HEK293 (cell line): ENCODE measurements at regions not wholly inside any gene's neighbourhood (a gene's known extent, or its start where the extent isn't known, plus 50 kb on each side); places are given as distances from the start of the nearest gene placed in this dataset.

Source experiments
- CTCF ChIA-PET: fragments of 350-600 bp; formaldehyde crosslinking; extraction: SDS; loops from one replicate; lab custom pipeline; 2021; ENCODE audit warnings: antibody characterized with exemption; lab: Yijun Ruan, JAX
- POLR2A ChIA-PET: fragments of 300-600 bp; formaldehyde crosslinking; extraction: SDS; loops from one replicate; lab custom pipeline; 2020; ENCODE audit warnings: antibody characterized with exemption, inconsistent platforms; lab: Yijun Ruan, JAX
- H3K27ac ChIP-seq: fragments of 200-500 bp; sonication (Bioruptor generic); 2 replicates; pipeline ENCODE4 v1.5.1; 2014; ENCODE audit warnings: low read depth, low read length, control low read depth, inconsistent platforms; ENCODE audit errors: extremely low read depth
- H3K36me3 ChIP-seq, 2 experiments: fragments of 200-500 bp in 1 of 2; sonication (Bioruptor generic) in 1 of 2; 1 replicate in 1 of 2; 2 replicates in 1 of 2; pipeline ENCODE4 v1.5.1; 2014 to 2017; ENCODE audit warnings: inconsistent platforms in 2 of 2, low read length in 2 of 2; ENCODE audit not compliant: control insufficient read depth in 2 of 2, insufficient read depth in 1 of 2
- H3K4me1 ChIP-seq: fragments of 200-500 bp; sonication (Bioruptor generic); 2 replicates; pipeline ENCODE4 v1.5.1; 2014; ENCODE audit warnings: mild to moderate bottlenecking, low read length, inconsistent platforms; ENCODE audit not compliant: control insufficient read depth, insufficient read depth
- H3K4me3 ChIP-seq: 2 replicates; pipeline ENCODE4 v1.5.1; 2011; ENCODE audit warnings: low read depth, mild to moderate bottlenecking, control low read depth, low read length, moderate library complexity
- H3K9me3 ChIP-seq: fragments of 200-500 bp; sonication (Bioruptor generic); 2 replicates; pipeline ENCODE4 v1.5.1; 2014; ENCODE audit warnings: low read depth, low read length, inconsistent platforms; ENCODE audit not compliant: control insufficient read depth, insufficient read depth
- GLI2 ChIP-seq: fragments of 450-650 bp; formaldehyde crosslinking; IDR thresholded peaks from 2 replicates; pipeline ENCODE4; 2017; ENCODE audit warnings: missing biosample characterization, missing genetic modification characterization, low read depth, borderline replicate concordance
- GLIS2 ChIP-seq: fragments of 450-650 bp; formaldehyde crosslinking; IDR thresholded peaks from 2 replicates; pipeline ENCODE4 v1.5.1; 2016; ENCODE audit warnings: missing biosample characterization, missing genetic modification characterization
- HOXC10 ChIP-seq: sonication (generic); formaldehyde crosslinking; IDR thresholded peaks from 2 replicates; pipeline ENCODE4 v1.8.1; 2023; ENCODE audit warnings: mild to moderate bottlenecking, missing genetic modification reagents
- KLF10 ChIP-seq: fragments of 450-650 bp; IDR thresholded peaks from 2 replicates; pipeline ENCODE4 v1.5.1; 2018; ENCODE audit warnings: missing biosample characterization, mild to moderate bottlenecking, missing genetic modification characterization
- KLF9 ChIP-seq: fragments of 450-650 bp; formaldehyde crosslinking; IDR thresholded peaks from 2 replicates; pipeline ENCODE4 v1.5.1; 2016; ENCODE audit warnings: missing biosample characterization, missing genetic modification characterization, low read depth
- PRDM10 ChIP-seq: fragments of 450-650 bp; formaldehyde crosslinking; IDR thresholded peaks from 2 replicates; pipeline ENCODE4 v1.5.1; 2016; ENCODE audit warnings: missing biosample characterization, missing genetic modification characterization
- PRDM6 ChIP-seq: fragments of 450-650 bp; formaldehyde crosslinking; IDR thresholded peaks from 2 replicates; pipeline ENCODE4 v1.5.1; 2017; ENCODE audit warnings: missing biosample characterization, missing genetic modification characterization
- SCRT2 ChIP-seq: fragments of 450-650 bp; formaldehyde crosslinking; IDR thresholded peaks from 2 replicates; pipeline ENCODE4 v1.5.1; 2016; ENCODE audit warnings: missing biosample characterization, missing genetic modification characterization
- WT1 ChIP-seq: fragments of 450-650 bp; formaldehyde crosslinking; IDR thresholded peaks from 2 replicates; pipeline ENCODE4 v1.5.1; 2016; ENCODE audit warnings: missing biosample characterization, missing genetic modification characterization
- ZNF155 ChIP-seq: fragments of 450-650 bp; formaldehyde crosslinking; IDR thresholded peaks from 2 replicates; pipeline ENCODE4 v1.5.1; 2016; ENCODE audit warnings: missing biosample characterization, missing genetic modification characterization
- ZNF324 ChIP-seq: fragments of 450-650 bp; formaldehyde crosslinking; IDR thresholded peaks from 2 replicates; pipeline ENCODE4 v1.5.1; 2016; ENCODE audit warnings: missing biosample characterization, missing genetic modification characterization
- ZNF391 ChIP-seq: fragments of 450-650 bp; formaldehyde crosslinking; IDR thresholded peaks from 2 replicates; pipeline ENCODE4 v1.5.1; 2016; ENCODE audit warnings: low read depth, missing biosample characterization, missing genetic modification characterization, borderline replicate concordance
- ZNF416 ChIP-seq: fragments of 450-650 bp; formaldehyde crosslinking; IDR thresholded peaks from 2 replicates; pipeline ENCODE4 v1.5.1; 2016; ENCODE audit warnings: missing biosample characterization, missing genetic modification characterization
- ZNF654 ChIP-seq: fragments of 450-650 bp; formaldehyde crosslinking; IDR thresholded peaks from 2 replicates; pipeline ENCODE4 v1.5.1; 2016; ENCODE audit warnings: low read depth, missing biosample characterization, missing genetic modification characterization
- ZNF664 ChIP-seq: fragments of 450-650 bp; formaldehyde crosslinking; IDR thresholded peaks from 2 replicates; pipeline ENCODE4 v1.5.1; 2016; ENCODE audit warnings: missing biosample characterization, missing genetic modification characterization
- TF ChIP-seq, protein P1 (sequence below): fragments of 450-650 bp; formaldehyde crosslinking; optimal IDR thresholded peaks from 2 replicates; pipeline ENCODE3; 2016; ENCODE audit warnings: missing biosample characterization, mild to moderate bottlenecking, missing genetic modification characterization

DNA sequence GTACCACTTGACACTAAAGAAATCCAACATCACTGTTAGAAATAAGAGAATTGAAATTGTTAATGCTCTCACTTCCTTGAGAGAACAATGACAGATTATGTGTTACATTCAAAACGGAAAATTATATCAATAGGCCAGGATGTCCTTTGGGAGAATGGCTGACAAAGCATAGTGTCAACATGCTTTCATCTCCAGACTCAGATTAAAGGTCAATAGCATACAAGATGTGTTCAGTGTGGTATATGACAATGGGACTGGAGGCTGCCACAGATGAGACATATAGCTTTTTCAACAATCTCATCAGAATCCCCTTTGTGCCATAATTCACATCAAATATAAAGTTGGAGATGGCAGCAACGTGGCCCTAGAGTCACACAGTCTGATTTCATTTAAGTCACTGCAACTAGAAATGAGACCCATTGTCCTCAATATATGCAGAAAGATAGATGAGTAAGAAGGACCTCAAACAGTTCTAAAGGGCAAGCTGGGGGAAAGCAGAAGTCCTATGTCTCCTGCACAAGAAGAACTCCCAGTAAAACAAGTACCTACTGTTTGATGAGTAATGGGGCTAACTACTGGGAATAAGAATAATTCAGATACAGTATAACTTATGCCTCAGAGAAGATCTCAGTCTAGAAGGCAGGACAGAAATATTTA lies 327.9 kb downstream of the TTLL7 start (continued):
- TF ChIP-seq PRDM10 (tag by site-specific recombination): no peak
- TF ChIP-seq PRDM6 (tag by site-specific recombination): no peak
- TF ChIP-seq HOXC10 (CRISPR knock-in tag): no peak
- no peak for TF ChIP-seq WT1 (tag by site-specific recombination)
- no peak for TF ChIP-seq GLIS2 (tag by site-specific recombination)
- no peak for TF ChIP-seq ZNF654 (tag by site-specific recombination)
- no peak for TF ChIP-seq ZNF416 (tag by site-specific recombination)
- TF ChIP-seq KLF10 (tag by site-specific recombination): no peak
- no peak for TF ChIP-seq KLF9 (tag by site-specific recombination)
- no peak for TF ChIP-seq ZNF324 (tag by site-specific recombination)

GRCh38 chr1:83641796-83642443 lies 357.0 kb downstream of the TTLL7 start:
- peaks cover 8% of the 10 kb centered on the region; the same call in 1 of the 2 replicates for H3K4me1 ChIP-seq
- no peak overlapping the region for H3K4me3 ChIP-seq
- POLR2A ChIA-PET: no interaction called here
- CTCF ChIA-PET: interaction anchor here (0.6 to 0.7 kb wide), 2 partner anchors 902 to 1440 kb away, joined by 3 read pairs; no protein-coding TSS in a partner anchor
- no peak overlapping the region for H3K27ac ChIP-seq
- no peaks in the 10 kb centered on the region for H3K36me3 ChIP-seq
- H3K9me3 ChIP-seq: no peaks in the 10 kb centered on the region
- TF ChIP-seq SCRT2 (tag by site-specific recombination) (no peak), PRDM10 (tag by site-specific recombination) (no peak), ZNF391 (tag by site-specific recombination) (no peak), ZNF155 (no peak), ZNF664 (tag by site-specific recombination) (no peak), GLI2 (tag by site-specific recombination) (no peak)
- TF ChIP-seq, protein P1, sequence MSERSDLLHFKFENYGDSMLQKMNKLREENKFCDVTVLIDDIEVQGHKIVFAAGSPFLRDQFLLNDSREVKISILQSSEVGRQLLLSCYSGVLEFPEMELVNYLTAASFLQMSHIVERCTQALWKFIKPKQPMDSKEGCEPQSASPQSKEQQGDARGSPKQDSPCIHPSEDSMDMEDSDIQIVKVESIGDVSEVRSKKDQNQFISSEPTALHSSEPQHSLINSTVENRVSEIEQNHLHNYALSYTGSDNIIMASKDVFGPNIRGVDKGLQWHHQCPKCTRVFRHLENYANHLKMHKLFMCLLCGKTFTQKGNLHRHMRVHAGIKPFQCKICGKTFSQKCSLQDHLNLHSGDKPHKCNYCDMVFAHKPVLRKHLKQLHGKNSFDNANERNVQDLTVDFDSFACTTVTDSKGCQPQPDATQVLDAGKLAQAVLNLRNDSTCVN (tag by site-specific recombination): no peak
